Left lobe of liver (tissue), 2 donors: ENCODE measurements at regions not wholly inside any gene's neighbourhood (a gene's known extent, or its start where the extent isn't known, plus 50 kb on each side); places are given as distances from the start of the nearest gene placed in this dataset.
A peak's percentile ranks its signal among the peaks of the same experiment; 100 is the strongest.

Experiments used
- ATAC-seq: fragments of 200-7000 bp; cut with Tn5 transposase; one replicate; pipeline ENCODE4 v1.9.1; 2020; ENCODE audit warnings: mild to moderate bottlenecking, moderate library complexity
- DNase-seq: peaks from one replicate; pipeline ENCODE4 v3.0.0-alpha.2; 2020; ENCODE audit warnings: low spot score
- donor health status: DM: no; HTN: no; CAD: no; lungs with moderate emphysema.
- donor health status: DM: no; HTN: yes; CAD: no.

GRCh38 chr16:80054647-80055046 is 454.1 kb upstream of the MAF start:
- ATAC-seq = no peak
- DNase-seq = no peak

GRCh38 chr16:80051040-80051439 is 450.5 kb upstream of the MAF start:
- no peak for DNase-seq
- no peak for ATAC-seq

GRCh38 chr16:80048250-80048649 is 447.7 kb upstream of the MAF start:
- ATAC-seq = no peak
- DNase-seq = no peak

- DNase-seq = no peak
- no peak for ATAC-seq
Observed at GRCh38 chr16:80047842-80048241, 447.3 kb upstream of the MAF start.

- DNase-seq (no peak), ATAC-seq (no peak)
Observed at GRCh38 chr16:80046848-80047247, 446.3 kb upstream of the MAF start.

- DNase-seq (no peak), ATAC-seq (no peak)
Observed at GRCh38 chr16:80046261-80046660, 445.7 kb upstream of the MAF start.

GRCh38 chr16:80045861-80046260 is 445.3 kb upstream of the MAF start:
- ATAC-seq = no peak

GRCh38 chr16:80041410-80041809 is 440.9 kb upstream of the MAF start:
- DNase-seq = no peak

More at GRCh38 chr16:80045861-80046260, 445.3 kb upstream of the MAF start:
- DNase-seq = no peak

GRCh38 chr16:80040814-80041213 is 440.3 kb upstream of the MAF start:
- ATAC-seq (no peak), DNase-seq (no peak)

More at GRCh38 chr16:80041410-80041809, 440.9 kb upstream of the MAF start:
- no peak for ATAC-seq

- no peak for ATAC-seq
- no peak for DNase-seq
Observed at GRCh38 chr16:80040413-80040812, 439.9 kb upstream of the MAF start.

GRCh38 chr16:80039777-80040176 is 439.2 kb upstream of the MAF start:
- DNase-seq (no peak), ATAC-seq (no peak)

GRCh38 chr16:80038566-80038965 is 438.0 kb upstream of the MAF start:
- no peak for DNase-seq
- no peak for ATAC-seq

- no peak for DNase-seq
Observed at GRCh38 chr16:80034948-80035663, 434.6 kb upstream of the MAF start.

GRCh38 chr16:80034469-80034826 is 433.9 kb upstream of the MAF start:
- DNase-seq = no peak

More at GRCh38 chr16:80034948-80035663, 434.6 kb upstream of the MAF start:
- no peak for ATAC-seq

GRCh38 chr16:80033783-80034468 is 433.4 kb upstream of the MAF start:
- DNase-seq = no peak

More at GRCh38 chr16:80034469-80034826, 433.9 kb upstream of the MAF start:
- ATAC-seq = no peak

GRCh38 chr16:80029761-80030481 is 429.4 kb upstream of the MAF start:
- DNase-seq = no peak
- ATAC-seq = peak; percentile 26

More at GRCh38 chr16:80033783-80034468, 433.4 kb upstream of the MAF start:
- no peak for ATAC-seq

GRCh38 chr16:80029381-80029630 is 428.8 kb upstream of the MAF start:
- no peak for ATAC-seq

GRCh38 chr16:80028581-80029380 is 428.2 kb upstream of the MAF start:
- DNase-seq (no peak), ATAC-seq (no peak)

More at GRCh38 chr16:80029381-80029630, 428.8 kb upstream of the MAF start:
- DNase-seq = no peak

- DNase-seq (peak; percentile 48), ATAC-seq (peak; percentile 54)
Observed at GRCh38 chr16:80027007-80027965, 426.7 kb upstream of the MAF start.

GRCh38 chr16:80025236-80025635 is 424.7 kb upstream of the MAF start:
- ATAC-seq = no peak

More at GRCh38 chr16:80025236-80025635, 424.7 kb upstream of the MAF start:
- DNase-seq = no peak
